Stimulated activated CD4-positive, alpha-beta T cell treated with anti-CD3 and anti-CD28 coated beads, Interleukin-12 subunit alpha, Interleukin-12 subunit beta, amount 100 ng/mL, for 24 hours (primary cell): ENCODE measurements at regions not wholly inside any gene's neighbourhood (a gene's known extent, or its start where the extent isn't known, plus 50 kb on each side); places are given as distances from the start of the nearest gene placed in this dataset.

ENCODE experiments used
- DNase-seq, 2 experiments: peaks; one replicate each; pipeline ENCODE4 v3.0.0-alpha.2; 2020; ENCODE audit warnings: low read depth in 2 of 2

- DNase-seq: no peak
These were observed 183.6 kb upstream of the CTBP2 start for GRCh38 chr10:125343983-125344382.

DNA sequence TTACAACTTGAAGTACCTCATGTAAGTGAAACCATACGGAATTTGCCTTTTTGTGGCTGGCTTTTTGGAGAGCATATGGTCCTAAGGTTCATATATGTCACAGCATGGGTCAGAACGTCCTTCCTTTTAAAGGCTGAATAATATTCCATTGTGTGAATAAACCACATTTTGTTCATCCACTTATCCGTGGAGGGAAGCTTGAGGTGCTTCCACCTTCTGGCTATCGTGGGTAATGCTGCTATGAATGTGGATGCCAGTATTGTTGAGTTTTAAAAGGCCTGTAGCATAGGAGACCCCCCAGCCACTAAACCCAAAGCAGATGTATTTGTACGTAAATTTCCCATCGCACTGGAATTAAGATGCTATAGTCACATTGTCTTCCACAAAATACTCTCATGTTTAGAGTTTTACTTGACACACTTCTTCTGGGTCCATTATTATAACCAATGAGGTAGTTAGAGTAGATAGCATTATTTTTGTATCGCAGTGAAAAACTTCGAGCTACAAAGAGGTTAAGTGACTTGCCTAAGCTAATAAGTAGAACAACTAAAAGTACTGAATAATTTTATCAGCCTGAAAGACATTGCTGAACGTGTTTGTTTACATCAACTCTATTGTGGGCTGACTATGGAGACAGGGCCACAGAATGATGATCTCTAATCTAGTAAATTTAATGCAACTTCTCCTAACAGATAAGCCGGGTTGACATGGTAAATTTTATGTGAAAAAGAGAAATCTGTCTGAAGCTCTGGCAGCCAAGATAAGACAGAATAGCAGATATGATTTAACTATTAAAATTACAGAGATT is 183.0 kb upstream of the CTBP2 start:
- no peak for DNase-seq

- no peak for DNase-seq
These were observed 181.2 kb upstream of the CTBP2 start for GRCh38 chr10:125341611-125342010.

GRCh38 chr10:125340903-125341302 is 180.5 kb upstream of the CTBP2 start:
- DNase-seq: no peak

GRCh38 chr10:125337510-125337909 is 177.1 kb upstream of the CTBP2 start:
- DNase-seq: no peak

DNA sequence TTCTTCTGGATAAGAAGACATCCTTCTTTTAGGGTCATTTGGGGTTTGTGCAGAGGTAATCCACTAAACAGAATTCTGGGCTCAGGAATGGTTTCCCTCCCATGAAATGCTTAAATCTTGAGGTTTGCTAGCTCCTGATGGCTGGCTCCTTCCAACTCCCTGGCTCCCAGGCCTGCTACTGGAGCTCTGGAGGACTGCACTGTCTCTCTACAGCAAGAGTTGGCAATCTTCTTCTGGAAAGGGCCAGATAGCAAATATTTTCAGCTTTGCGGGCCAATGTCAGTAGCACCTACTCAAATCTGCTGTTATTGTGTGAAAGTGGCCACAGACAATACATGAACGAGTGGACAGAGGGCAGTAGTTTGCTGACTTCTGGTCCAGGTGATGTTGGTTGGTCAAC is 174.2 kb upstream of the CTBP2 start:
- no peak for DNase-seq

- no peak for DNase-seq
These were observed 173.4 kb upstream of the CTBP2 start for GRCh38 chr10:125333769-125334168.

GRCh38 chr10:125333209-125333591 is 172.8 kb upstream of the CTBP2 start:
- no peak for DNase-seq

- no peak for DNase-seq
These were observed 172.3 kb upstream of the CTBP2 start for GRCh38 chr10:125332548-125333208.

GRCh38 chr10:125331056-125331455 is 170.7 kb upstream of the CTBP2 start:
- no peak for DNase-seq

GRCh38 chr10:125329056-125329455 is 168.7 kb upstream of the CTBP2 start:
- DNase-seq: no peak

- no peak for DNase-seq
These were observed 165.0 kb upstream of the CTBP2 start for GRCh38 chr10:125325326-125325725.

- no peak for DNase-seq
These were observed 156.1 kb upstream of the CTBP2 start for GRCh38 chr10:125316436-125316835.

- no peak for DNase-seq
These were observed 140.6 kb upstream of the CTBP2 start for GRCh38 chr10:125300937-125301336.

DNA sequence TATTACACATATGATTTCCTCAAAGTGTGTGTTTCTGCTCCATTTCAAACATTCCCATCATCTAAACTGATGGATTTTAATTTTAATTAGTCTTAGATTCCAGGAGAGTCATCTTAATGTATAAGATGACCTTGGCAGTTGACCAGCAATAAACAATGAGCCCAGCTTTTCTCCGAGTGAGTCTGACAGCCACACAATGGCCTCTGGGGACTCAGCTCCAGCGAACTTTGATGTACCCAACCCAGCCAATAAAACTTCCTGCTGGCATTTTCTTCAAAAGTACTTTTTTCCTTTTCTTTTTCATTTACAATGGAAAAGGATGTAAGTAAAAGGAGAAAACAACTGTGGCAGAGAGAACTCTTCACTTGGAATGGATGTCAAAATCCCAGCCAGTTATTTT is 139.1 kb upstream of the CTBP2 start:
- DNase-seq: no peak

- no peak for DNase-seq
These were observed 136.2 kb upstream of the CTBP2 start for GRCh38 chr10:125296598-125296997.

GRCh38 chr10:125294109-125294508 is 133.7 kb upstream of the CTBP2 start:
- no peak for DNase-seq

- no peak for DNase-seq
These were observed 131.5 kb upstream of the CTBP2 start for GRCh38 chr10:125291836-125292235.

GRCh38 chr10:125289461-125289860 is 129.1 kb upstream of the CTBP2 start:
- no peak for DNase-seq

- no peak for DNase-seq
These were observed 124.7 kb upstream of the CTBP2 start for GRCh38 chr10:125284875-125285597.

- no peak for DNase-seq
These were observed 123.7 kb upstream of the CTBP2 start for GRCh38 chr10:125283836-125284614.
